ENCODE measurements at regions not wholly inside any gene's neighbourhood (a gene's known extent, or its start where the extent isn't known, plus 50 kb on each side); places are given as distances from the start of the nearest gene placed in this dataset.

GRCh38 chr5:155750101-155750500 lies 576.9 kb upstream of the SGCD start:
- intact Hi-C loops (cut with DNase I; ENCODE audit: low total_unique reads), result no loop called here
- Histone ChIP-seq H3K27ac (no peak overlapping the region), H3K9me3 (no peaks in the 10 kb centered on the region), H3K4me1 (no peaks in the 10 kb centered on the region), H3K27me3 (no peaks in the 10 kb centered on the region), H3K36me3 (no peaks in the 10 kb centered on the region), H3K4me3 (no peak overlapping the region)
- DNase-seq (ENCODE audit: low spot score in 2 of 2), result no peak
- no peak for TF ChIP-seq POLR2A (IDR thresholded peaks at IDR 0.05)
- no peak for TF ChIP-seq POLR2AphosphoS5 (IDR thresholded peaks at IDR 0.05)
- no peak for TF ChIP-seq CTCF (IDR thresholded peaks at IDR 0.05)

GRCh38 chr5:155750571-155750970 lies 576.4 kb upstream of the SGCD start:
- TF ChIP-seq POLR2AphosphoS5 (IDR thresholded peaks at IDR 0.05) (no peak), CTCF (IDR thresholded peaks at IDR 0.05) (no peak), POLR2A (IDR thresholded peaks at IDR 0.05) (no peak)
- intact Hi-C loops (cut with DNase I; ENCODE audit: low total_unique reads), result no loop called here
- DNase-seq (ENCODE audit: low spot score in 2 of 2), result no peak
- no peaks in the 10 kb centered on the region for H3K9me3 ChIP-seq
- no peaks in the 10 kb centered on the region for H3K27me3 ChIP-seq
- no peaks in the 10 kb centered on the region for H3K4me1 ChIP-seq
- no peak overlapping the region for H3K4me3 ChIP-seq
- no peaks in the 10 kb centered on the region for H3K36me3 ChIP-seq
- H3K27ac ChIP-seq, result no peak overlapping the region

- no peak for TF ChIP-seq POLR2AphosphoS5 (IDR thresholded peaks at IDR 0.05)
- no peak for TF ChIP-seq CTCF (IDR thresholded peaks at IDR 0.05)
- no peak for TF ChIP-seq POLR2A (IDR thresholded peaks at IDR 0.05)
- Histone ChIP-seq H3K9me3 (no peaks in the 10 kb centered on the region), H3K4me3 (no peak overlapping the region), H3K36me3 (no peaks in the 10 kb centered on the region), H3K27me3 (no peaks in the 10 kb centered on the region), H3K4me1 (no peaks in the 10 kb centered on the region), H3K27ac (no peak overlapping the region)
- DNase-seq (ENCODE audit: low spot score in 2 of 2), result no peak
- intact Hi-C loops (cut with DNase I; ENCODE audit: low total_unique reads), result no loop called here
Observed at GRCh38 chr5:155753943-155754581, 572.9 kb upstream of the SGCD start.

GRCh38 chr5:155759252-155759651 lies 567.7 kb upstream of the SGCD start:
- TF ChIP-seq POLR2AphosphoS5 (IDR thresholded peaks at IDR 0.05), result no peak
- TF ChIP-seq CTCF (IDR thresholded peaks at IDR 0.05), result no peak
- no peak for TF ChIP-seq POLR2A (IDR thresholded peaks at IDR 0.05)
- no peaks in the 10 kb centered on the region for H3K9me3 ChIP-seq
- no peak overlapping the region for H3K4me3 ChIP-seq
- no peaks in the 10 kb centered on the region for H3K36me3 ChIP-seq
- no peaks in the 10 kb centered on the region for H3K4me1 ChIP-seq
- H3K27ac ChIP-seq, result no peak overlapping the region
- intact Hi-C loops (cut with DNase I; ENCODE audit: low total_unique reads), result no loop called here
- DNase-seq (ENCODE audit: low spot score in 2 of 2), result no peak
- no peaks in the 10 kb centered on the region for H3K27me3 ChIP-seq

GRCh38 chr5:155759984-155760383 lies 567.0 kb upstream of the SGCD start:
- no peak for DNase-seq (ENCODE audit: low spot score in 2 of 2)
- TF ChIP-seq POLR2A (IDR thresholded peaks at IDR 0.05), result no peak
- no peak for TF ChIP-seq CTCF (IDR thresholded peaks at IDR 0.05)
- TF ChIP-seq POLR2AphosphoS5 (IDR thresholded peaks at IDR 0.05), result no peak
- H3K9me3 ChIP-seq, result no peaks in the 10 kb centered on the region
- H3K27ac ChIP-seq, result no peak overlapping the region
- intact Hi-C loops (cut with DNase I; ENCODE audit: low total_unique reads), result no loop called here
- H3K4me3 ChIP-seq, result no peak overlapping the region
- no peaks in the 10 kb centered on the region for H3K4me1 ChIP-seq
- no peaks in the 10 kb centered on the region for H3K36me3 ChIP-seq
- no peaks in the 10 kb centered on the region for H3K27me3 ChIP-seq
